HG02884 (cell line): ENCODE measurements at regions not wholly inside any gene's neighbourhood (a gene's known extent, or its start where the extent isn't known, plus 50 kb on each side); places are given as distances from the start of the nearest gene placed in this dataset.
A peak's percentile ranks its signal among the peaks of the same experiment; 100 is the strongest.
"Not testable (repeated sequence)": the region's sequence is repeated elsewhere in the genome, so short reads cannot be mapped to it uniquely, and the experiment has no call there.

ENCODE experiments used
- ATAC-seq: cut with Tn5 transposase; IDR thresholded peaks from one replicate; pipeline ENCODE4 v1.9.1; 2021; ENCODE audit warnings: mild to moderate bottlenecking, moderate library complexity; ENCODE audit not compliant: unreplicated experiment

- ATAC-seq: no peak
These were observed 67.2 kb downstream of the BUB3 start for GRCh38 chr10:123221418-123221817.

- no peak for ATAC-seq
These were observed 68.6 kb downstream of the BUB3 start for GRCh38 chr10:123222832-123223231.

GRCh38 chr10:123227706-123228105 lies 73.5 kb downstream of the BUB3 start:
- ATAC-seq: no peak

GRCh38 chr10:123229927-123230630 lies 75.9 kb downstream of the BUB3 start:
- ATAC-seq: no peak

GRCh38 chr10:123232879-123233278 lies 78.7 kb downstream of the BUB3 start:
- not testable (repeated sequence) for ATAC-seq

- not testable (repeated sequence) for ATAC-seq
These were observed 80.8 kb downstream of the BUB3 start for GRCh38 chr10:123235014-123235413.

GRCh38 chr10:123236126-123236525 lies 81.9 kb downstream of the BUB3 start:
- no peak for ATAC-seq

- no peak for ATAC-seq
These were observed 86.0 kb downstream of the BUB3 start for GRCh38 chr10:123240250-123240649.

GRCh38 chr10:123240776-123241175 lies 86.6 kb downstream of the BUB3 start:
- ATAC-seq: no peak

GRCh38 chr10:123241391-123242141 lies 87.4 kb downstream of the BUB3 start:
- peak; percentile 80 for ATAC-seq

- no peak for ATAC-seq
These were observed 90.5 kb downstream of the BUB3 start for GRCh38 chr10:123244747-123245146.

- no peak for ATAC-seq
These were observed 91.1 kb downstream of the BUB3 start for GRCh38 chr10:123245264-123245663.

- no peak for ATAC-seq
These were observed 95.7 kb downstream of the BUB3 start for GRCh38 chr10:123249894-123250293.

- ATAC-seq: no peak
These were observed 96.4 kb downstream of the BUB3 start for GRCh38 chr10:123250640-123251039.

- ATAC-seq: no peak
These were observed 98.6 kb downstream of the BUB3 start for GRCh38 chr10:123252779-123253178.

- not testable (repeated sequence) for ATAC-seq
These were observed 100.1 kb downstream of the BUB3 start for GRCh38 chr10:123254343-123254742.

- no peak for ATAC-seq
These were observed 103.8 kb downstream of the BUB3 start for GRCh38 chr10:123257904-123258456.

- ATAC-seq: no peak
These were observed 104.9 kb downstream of the BUB3 start for GRCh38 chr10:123259081-123259480.

- no peak for ATAC-seq
These were observed 105.6 kb downstream of the BUB3 start for GRCh38 chr10:123259791-123260190.

GRCh38 chr10:123262456-123262855 lies 108.3 kb downstream of the BUB3 start:
- ATAC-seq: no peak

- ATAC-seq: no peak
These were observed 112.8 kb downstream of the BUB3 start for GRCh38 chr10:123266971-123267370.

- no peak for ATAC-seq
These were observed 114.9 kb downstream of the BUB3 start for GRCh38 chr10:123269017-123269552.
